Activated CD8-positive, alpha-beta memory T cell treated with anti-CD3 and anti-CD28 coated beads for 48 hours (primary cell): ENCODE measurements at regions not wholly inside any gene's neighbourhood (a gene's known extent, or its start where the extent isn't known, plus 50 kb on each side); places are given as distances from the start of the nearest gene placed in this dataset.

Experiments
- DNase-seq, 3 experiments: peaks; one replicate each; pipeline ENCODE4 v3.0.0-alpha.2; 2020; ENCODE audit warnings: low read depth in 2 of 3, low spot score in 2 of 3

DNA sequence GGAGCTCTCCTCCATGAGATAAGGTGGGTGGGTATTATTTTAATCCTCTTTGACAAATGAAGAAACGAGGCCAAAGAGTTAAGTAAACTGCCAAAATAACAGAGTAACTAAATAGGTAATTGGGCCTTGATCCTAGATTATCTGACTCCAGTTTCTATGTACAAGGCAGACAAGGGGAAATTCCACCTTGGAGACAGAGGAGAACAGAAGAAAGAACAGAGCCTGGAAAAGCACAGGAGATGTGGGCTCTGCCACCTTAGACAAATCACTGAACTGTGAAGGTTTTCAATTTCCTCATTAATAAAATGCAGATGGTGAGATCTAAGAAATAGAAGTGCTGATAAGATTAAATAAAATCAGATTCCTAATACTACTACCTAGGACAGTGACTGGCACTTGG lies 310.2 kb upstream of the TLE3 start:
- DNase-seq = no peak

DNA sequence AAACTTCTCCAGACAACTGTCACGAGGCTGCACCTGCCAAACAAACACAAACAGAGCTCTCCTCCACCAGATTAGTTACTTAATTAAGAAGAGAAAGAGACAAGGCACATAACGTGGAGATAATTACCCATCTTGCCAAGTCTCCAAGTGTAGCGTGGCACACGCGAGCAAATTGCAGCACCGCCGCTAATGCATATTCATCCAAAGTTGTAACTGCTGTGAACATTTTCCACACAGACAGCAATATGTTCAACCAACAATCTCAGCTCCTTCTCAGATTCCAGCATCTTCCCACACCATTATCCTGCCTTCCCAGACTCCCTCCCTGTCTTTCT lies 309.6 kb upstream of the TLE3 start:
- DNase-seq = no peak

DNA sequence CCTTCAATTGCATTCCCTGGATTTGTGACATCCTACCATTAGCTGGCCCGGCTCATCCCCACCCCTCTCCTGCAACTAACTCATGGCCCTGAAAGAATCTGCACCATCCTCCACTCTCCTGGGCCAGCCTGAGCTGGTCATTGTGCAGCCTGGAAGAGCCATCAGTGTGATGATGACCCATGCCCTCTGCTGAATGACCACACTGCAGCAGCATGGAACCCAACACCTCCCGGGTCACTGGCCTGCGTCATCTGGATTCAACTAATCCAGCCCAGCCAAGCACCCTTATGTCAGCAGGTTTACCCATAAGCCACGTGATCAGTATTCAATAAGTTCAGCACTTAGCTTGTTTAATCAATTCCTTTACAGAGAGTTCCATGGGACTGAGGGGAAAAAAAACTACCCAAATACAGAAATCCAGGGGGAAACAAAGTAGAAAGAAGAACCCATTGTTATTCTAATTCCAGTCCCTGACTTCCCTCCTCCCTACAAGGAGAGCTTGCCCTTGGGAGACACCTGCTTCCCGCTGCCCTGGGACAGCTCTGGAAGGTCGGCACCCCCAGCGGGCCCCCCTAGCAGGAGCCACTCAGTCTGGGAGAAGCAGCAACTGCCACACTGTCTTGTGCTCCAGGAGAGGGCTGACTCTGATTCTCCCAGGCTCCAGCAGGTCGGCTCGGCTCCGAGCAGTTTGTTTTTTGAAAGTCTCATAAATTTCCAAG lies 309.1 kb upstream of the TLE3 start:
- DNase-seq = no peak

DNA sequence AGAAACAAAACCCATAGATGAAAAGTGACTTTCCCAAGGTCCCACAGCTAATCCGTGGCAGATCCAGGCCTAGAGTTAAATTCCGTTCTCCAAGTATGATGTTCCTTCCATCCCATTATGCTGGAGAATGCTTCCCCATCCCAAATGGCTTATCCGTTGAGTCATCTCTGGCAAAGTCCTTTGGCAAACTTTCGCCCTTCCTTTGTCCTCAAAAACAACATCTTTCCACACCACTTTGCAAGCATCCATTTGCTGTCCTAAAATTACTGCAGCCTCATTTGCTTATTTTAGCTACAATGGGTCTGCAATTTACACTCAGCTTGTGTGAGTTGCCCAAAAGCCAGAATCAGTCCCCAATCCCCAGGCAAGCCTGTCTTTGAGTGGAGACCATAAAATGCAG lies 304.0 kb upstream of the TLE3 start:
- no peak for DNase-seq

DNA sequence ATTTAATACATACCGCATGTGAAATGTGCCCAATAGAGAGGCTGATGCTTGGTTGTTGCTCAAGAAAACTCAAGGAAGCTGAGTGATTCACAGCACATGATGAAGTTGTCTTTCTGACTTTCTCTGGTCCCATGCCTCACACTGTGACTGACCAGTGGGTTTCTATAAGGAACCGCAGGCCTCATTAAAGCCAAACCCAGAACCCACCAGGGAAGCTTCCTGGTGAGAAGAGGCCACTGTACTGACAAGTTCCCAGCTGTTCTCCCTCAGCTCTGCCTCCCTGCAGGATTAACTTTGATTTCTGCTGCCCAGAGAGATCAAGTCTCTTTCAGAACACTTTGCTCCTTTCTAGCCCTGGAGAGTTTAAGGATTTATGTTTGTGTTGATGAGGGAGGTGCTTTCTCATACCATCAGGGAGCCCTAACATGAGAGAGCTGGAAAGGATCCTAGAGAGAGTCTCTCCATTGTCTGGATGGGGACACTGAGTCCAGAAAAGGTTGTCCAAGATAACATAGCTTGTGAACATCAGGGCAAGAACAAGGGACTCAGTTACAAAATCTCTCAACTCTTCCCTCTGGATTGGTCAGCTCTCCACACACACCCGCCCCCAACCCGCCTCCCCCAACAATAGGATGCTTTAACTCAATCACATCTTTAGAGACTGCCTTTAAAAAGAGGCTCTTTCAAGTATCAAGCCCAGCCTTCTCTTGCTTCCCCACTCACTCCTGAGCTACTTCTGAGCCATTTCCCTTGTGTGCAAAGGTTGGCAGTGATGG lies 303.2 kb upstream of the TLE3 start:
- DNase-seq = no peak

DNA sequence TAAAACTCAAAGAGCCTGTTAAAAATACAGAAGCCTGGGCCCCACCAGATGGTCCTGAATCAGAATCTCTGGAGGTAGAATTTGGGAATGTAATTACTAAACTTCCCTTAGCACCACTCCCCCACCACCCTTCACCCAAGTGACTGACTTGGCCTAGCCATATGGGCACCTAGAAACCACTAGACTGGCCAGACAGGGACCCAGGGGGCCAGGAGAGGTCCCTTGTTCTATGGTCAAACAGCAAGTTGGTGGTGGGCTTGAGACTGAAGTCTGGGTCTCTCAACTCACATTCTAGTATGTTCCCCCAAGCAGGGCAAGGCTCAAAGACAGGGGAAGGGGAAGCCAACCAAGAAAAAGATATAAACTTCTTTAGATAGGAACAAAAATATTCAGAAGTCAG lies 301.5 kb upstream of the TLE3 start:
- no peak for DNase-seq

DNA sequence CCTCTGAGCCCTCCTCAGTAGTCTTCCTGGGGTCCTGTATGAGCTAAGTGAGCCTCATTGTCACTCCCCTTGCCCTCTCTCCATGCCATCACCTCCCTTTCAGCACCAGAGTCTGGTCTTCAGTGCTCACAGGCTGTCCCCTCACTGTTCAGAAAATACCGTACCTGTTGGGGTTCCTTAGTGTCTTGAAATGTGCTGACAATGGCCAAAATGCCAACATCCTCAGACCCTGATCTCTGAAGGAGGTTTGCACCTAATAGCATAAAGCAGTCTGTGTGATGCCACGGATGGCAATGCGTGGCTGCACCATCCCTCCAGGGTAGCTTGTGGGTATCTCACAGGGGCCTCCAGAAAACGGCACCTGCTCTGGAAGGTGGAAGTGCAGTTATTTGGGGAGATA lies 301.0 kb upstream of the TLE3 start:
- DNase-seq = no peak

DNA sequence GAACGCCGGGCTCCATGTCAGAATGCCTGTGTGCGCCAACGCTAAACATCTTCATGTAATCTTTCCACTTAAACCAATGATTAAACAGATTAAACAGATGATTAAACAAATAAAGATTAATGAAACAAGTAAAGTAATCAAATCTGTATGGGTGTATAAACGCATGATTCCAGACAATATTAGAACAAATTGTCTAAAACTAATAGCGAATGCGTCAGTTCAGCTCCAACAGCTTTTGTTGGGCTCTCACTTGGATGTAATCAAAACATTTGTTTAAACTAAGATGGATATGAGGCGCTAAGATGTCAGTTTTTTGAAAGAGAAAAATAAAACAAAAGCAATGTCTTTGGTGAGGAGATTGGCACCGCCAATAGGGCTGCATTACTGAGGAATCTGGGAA lies 299.1 kb upstream of the TLE3 start:
- DNase-seq = no peak

DNA sequence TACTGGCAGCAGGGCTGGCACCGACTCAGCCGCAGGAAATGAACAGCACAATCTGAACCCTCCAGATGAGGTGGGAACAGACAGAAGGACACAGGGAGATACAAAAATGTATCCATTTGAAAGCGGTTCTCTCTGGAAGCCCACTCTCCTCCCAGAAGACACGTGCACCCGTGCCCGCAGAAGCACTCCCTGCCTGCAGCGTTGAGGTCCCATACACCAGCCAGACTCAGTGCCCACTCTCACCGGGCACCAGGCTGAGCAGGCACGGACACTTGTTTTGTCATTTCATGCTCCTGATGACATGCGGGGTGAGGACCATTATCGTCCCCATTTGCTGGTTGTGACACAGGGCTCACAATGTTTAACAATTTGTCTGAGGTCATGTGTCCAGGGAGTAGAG lies 297.4 kb upstream of the TLE3 start:
- no peak for DNase-seq

DNA sequence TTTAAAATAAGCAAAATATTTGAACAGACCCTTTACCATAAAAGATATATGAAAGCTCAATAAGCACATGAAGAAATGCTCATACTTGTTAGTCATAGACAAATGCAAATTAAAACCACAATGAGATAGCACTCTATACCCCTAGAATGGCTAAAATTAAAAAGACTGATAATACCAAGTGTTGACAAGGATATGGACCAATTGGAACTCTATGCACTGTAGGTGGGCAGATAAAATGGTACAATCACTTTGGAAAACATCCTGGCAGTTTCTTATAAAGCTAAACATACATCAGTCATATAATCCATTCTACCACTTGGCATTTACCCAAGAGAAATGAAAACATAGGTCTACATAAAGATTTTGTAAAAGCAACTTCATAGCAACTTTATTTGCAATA lies 293.0 kb upstream of the TLE3 start:
- no peak for DNase-seq

DNA sequence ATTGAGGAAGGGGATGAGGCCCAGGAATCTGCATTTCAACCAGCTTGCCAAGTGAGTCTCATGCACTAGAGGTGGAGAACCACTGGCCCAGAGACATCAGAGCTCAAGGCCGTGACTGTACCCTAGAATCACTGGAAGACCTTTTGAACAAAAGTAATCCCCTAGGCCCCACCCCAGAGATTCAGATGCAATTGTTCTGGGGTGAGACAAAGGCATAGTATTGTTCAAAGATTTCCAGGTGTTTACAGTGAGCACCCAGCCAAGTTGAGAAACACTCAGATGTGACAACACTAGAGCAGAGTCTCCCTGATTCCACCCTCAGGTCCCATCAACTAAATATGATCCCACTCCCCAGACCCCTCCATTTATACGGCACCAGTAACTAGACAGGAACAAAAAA lies 290.3 kb upstream of the TLE3 start:
- DNase-seq = no peak

DNA sequence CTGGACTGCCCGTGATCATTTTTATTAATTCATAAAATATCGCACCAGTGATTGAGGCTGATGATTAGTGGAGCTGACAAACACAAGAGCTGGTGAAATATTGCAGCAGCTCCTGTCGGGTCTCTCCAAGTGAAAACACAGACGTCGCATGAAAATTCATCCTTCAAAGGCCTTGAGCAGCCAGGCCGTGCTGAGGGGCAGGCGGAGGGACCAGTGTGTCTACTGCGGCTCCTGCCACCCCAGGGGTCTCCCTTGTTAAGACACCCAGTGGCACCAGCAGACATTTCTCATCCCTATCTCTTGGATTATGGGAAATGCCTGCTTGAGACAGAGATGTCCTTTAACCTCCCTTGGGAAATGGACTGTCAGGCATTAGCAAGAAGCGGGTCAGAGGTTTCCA lies 289.4 kb upstream of the TLE3 start:
- DNase-seq = no peak

DNA sequence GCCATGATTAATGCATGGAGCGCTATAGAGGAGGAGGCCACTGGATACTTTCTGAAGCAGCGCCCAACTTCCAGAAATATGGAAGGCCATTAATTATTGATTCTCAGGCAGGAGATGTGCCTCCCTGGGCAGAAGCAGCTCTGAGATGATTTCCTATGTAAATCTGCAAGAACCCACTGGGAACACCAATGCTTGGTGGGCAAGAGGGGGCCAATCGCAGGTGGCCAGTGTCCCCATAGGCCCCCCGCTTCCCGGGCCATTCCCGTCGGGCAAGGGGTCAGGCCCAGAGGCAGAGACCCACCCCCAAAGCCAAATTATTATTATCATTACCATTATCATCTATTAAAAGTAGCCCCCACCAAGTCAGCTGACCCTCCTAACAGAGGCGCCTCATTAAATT lies 288.0 kb upstream of the TLE3 start:
- DNase-seq = no peak

DNA sequence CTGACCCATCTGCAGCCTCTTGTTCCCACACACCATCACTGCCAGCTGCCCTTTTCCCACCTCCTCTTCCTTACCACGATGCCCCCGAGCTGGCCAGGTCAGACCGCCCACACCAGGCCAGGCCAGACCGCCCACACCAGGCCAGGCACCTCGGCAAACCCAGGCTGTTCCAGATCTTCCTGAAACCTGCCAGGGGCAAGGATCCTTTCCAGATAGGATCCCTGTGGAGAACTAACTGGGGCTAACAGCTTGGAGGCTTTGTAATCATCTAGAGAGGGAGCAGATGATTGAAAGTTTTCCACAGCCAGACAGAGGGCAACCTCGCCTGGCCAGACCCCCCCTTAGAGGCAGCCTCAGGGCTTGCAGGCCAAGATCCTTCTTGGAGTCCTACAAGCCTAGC lies 287.3 kb upstream of the TLE3 start:
- DNase-seq = no peak

DNA sequence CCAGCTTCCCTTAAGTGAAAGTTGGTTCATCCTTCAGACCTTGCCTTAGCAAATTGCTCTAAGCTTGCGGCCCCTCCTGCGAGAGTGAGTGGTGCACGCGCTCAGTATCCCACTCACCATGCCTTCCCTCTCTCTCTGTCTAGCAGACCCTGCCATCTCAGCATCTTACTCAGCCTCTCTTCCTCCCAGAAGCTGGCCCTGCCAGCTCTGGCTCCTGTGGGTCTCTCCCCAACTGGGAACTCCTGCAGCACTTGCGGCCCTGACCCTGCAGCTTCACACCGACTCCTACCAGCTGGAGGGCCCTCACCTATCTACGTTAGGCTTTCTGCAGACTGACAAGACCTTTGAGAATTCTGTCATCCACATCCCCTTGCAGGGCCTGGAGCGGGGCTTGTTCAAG lies 286.1 kb upstream of the TLE3 start:
- DNase-seq = no peak

DNA sequence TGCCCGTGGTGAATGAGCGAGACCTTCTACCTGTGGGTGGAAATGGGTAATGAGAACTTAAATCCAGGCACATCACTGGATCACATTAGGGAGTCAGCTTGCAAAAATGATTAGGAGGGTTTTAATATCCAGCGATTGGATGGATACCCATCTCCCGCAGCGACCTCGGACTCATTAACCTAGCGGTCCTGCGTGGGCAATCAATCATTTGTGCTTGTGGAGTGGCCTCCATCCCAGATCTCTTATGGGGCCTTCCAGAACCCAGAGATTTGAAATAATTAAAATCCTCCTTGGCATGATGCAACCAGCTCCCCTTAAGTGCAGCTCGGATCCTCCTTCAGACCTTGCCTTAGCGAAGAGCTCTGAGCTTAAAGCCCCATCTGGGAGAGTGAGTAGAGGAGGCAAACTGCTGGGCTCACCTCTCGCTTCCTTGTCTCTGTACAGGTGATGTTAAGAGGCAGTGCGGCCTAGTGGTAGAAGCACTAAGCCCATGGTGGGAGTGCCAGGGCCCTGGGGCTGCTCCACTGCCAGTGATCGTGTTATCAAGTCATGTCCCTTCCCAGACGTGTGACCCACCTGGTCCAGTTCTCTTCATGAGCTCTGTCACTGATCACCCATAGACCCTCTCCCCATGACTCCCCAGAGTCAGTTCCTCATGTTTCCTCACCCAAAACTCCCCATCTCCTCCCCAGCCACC lies 285.2 kb upstream of the TLE3 start:
- no peak for DNase-seq

DNA sequence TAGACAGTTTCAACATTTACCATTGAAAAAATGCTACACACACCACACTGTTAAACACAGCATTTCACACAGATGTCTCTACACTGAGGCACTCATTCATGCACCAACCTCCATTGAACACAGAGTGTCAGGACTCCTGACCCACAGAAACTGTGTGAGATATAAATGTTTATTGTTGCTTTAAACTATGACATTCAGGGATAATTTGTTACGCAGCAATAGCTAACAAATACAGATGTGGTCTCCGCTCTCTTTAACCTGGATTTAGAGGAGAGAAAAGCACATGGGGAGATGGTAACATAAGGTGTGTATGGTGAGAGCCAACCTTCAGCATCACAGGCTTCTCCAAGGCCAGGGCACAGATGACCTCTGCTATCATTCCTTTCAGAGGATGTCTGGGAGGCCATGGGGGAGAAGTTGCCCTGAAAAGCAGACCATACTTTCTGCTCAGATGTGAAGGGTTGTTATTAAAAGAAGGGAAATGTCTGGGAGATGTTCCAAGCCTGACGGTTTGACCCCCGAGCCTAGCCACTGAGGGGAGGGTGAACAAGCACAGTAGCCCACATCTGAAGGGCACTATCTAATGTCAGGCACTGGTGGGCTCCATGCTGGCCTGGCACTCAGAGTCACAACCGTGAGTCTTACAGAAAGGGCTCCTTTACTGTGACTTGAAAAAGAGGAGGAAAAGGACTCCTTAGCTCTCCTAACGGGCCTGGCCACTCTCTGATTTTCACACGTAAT lies 284.5 kb upstream of the TLE3 start:
- DNase-seq = no peak

DNA sequence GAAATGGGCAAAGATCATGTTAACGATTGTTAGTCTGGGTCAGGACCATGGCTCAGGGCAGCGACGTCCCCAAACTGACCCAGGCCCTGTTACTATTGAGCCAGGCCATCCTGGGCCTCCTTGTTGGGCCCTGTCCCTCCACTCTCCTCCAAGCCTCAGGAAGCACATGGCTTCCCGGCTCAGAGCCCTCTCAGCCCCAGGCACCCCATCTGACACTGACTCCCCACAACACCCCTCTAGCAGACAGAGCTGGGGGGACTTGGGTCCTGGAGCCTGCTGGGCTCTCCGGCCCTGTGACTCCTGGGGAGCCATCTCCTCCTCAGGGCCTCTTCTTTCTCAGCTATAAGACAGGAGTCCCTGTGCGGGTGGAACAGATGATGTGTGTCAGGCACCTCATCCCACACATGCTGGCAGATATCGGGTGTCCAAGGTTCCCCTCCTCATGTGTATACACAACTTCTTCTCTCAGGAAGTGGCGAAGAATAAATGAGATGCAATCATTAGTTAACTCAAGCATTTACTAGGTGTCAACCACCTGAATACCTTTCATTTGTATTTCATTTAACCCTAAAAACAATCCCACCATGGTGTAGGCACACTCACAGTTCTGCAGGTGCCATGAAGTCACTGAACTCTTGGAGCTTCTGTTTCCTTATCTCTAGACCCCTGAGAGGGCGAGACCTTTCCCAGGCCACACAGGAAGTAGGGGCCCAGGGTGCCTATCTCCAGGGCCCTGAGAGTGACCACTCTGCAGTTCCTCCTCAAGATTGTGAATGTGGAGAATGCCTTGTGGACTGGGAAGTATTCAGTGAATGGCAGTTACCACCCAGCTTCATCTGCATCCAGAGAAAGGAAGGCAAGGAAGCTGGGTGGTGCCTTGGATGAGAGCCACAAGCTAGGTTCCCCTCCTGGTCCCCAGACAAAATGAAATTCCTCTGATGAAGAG lies 282.5 kb upstream of the TLE3 start:
- DNase-seq = no peak

DNA sequence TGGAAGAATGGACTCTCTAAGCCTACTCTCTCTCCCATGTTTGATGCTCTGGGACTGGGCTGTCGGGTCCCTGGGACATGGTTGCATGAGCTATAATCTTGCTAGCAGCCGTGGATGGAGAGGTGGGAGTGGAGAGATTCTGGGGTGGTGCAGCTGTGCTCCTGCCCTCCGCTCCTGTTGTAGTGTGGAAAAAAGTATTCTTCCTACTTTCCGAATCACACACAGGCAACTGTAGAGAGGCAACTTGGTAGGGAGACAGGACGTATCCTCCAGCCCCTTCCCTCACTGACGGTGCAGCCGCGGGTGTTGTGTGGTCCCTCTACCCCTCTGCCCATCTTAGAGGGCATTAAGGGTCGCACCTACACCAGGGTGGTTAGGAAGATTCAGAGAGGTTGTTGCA lies 281.4 kb upstream of the TLE3 start:
- no peak for DNase-seq

DNA sequence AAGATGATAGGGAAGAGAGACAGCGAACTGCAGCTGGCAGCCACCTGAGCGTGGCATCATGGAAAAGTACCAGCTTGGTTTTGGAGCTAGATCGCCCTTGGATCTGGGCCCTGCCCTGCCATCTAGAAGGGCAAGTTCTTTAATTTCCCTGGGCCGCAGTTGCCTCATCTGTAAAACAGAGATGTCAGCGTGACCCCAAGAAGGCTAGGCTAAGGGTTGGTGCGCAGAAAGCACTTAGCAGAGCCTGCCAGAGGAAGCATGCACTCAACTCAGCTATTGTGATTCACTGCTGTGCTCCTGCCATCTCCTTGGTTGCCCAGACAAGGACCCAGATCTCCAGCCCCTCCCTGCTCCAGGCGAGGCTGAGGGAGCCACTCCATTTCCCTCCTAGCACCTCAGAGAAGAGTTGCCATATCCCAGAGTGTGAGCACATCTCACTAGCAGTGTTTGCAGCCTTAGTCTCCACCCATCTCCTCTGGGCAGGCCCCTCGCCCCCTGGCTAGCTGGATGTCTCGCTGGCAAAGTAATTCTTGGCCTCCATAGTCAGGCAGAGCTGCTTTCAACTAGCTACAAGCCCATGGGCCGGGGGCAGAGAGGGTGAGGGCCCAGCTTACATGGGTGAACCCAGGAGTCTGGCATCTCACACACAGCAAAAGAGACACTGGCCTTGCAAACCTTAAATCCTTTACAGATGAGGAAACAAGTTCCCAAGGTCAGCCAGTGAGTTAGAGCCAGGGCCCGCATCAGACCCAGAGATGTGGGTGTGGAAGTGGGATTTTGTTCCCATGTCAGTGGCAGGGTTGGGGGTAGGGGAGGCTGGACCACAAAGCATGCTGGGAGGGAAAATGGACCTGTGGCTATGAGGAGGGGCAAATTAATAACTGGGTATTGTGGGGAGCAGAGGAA lies 280.7 kb upstream of the TLE3 start:
- DNase-seq = no peak
